Heart left ventricle (tissue), 13 donors: ENCODE measurements at regions not wholly inside any gene's neighbourhood (a gene's known extent, or its start where the extent isn't known, plus 50 kb on each side); places are given as distances from the start of the nearest gene placed in this dataset.

Experiments used
- POLR2A ChIP-seq, 2 donors: fragments of 450-650 bp; IDR thresholded peaks; one replicate each; pipeline ENCODE4 v1.6.1; 2017; ENCODE audit warnings: antibody characterized with exemption in 2 of 2, mild to moderate bottlenecking in 2 of 2, moderate library complexity in 2 of 2
- TF ChIP-seq, protein P1 (sequence below), 12 donors: fragments of 200-600 bp; sonication (generic) in 4 of 12; IDR thresholded peaks; one replicate each; pipeline versions ENCODE4 v1.5.0 to v1.8.0; 2018 to 2022; ENCODE audit warnings: antibody characterized with exemption in 12 of 12, mild to moderate bottlenecking in 5 of 12
- donor health status: ischemic (EF 13 %, LVEDD 7.1; RV severe dilation, severe dysfunction).
- donor health status: DM: no; HTN: yes; CAD: no.
- donor health status: DM: no; HTN: no; CAD: no.
- donor health status: ischemic (EF 25% LVEDD 6.9; RV normal size, moderate dysfunction).
- donor health status: ischemic (EF 25% LVEDD 5.7; RV mildly dilated, moderate dysfunction).
- donor health status: ischemic (EF 35%, LVEDD 5.7; RV mildly dilated, moderate dysfunction).
- donor health status: nonischemic (EF 11% LVEDD 7.7; RV severe dilation, severe dysfunction).
- donor health status: DM: yes; HTN: yes; CAD: no.
- donor health status: PGD.
- donor health status: ischemic (EF 29% LVEDD 5.4; RV normal size, mild dysfunction).
- donor health status: nonischemic (EF 23%, LVEDD 6.1; RV moderate dilation, normal function).

DNA sequence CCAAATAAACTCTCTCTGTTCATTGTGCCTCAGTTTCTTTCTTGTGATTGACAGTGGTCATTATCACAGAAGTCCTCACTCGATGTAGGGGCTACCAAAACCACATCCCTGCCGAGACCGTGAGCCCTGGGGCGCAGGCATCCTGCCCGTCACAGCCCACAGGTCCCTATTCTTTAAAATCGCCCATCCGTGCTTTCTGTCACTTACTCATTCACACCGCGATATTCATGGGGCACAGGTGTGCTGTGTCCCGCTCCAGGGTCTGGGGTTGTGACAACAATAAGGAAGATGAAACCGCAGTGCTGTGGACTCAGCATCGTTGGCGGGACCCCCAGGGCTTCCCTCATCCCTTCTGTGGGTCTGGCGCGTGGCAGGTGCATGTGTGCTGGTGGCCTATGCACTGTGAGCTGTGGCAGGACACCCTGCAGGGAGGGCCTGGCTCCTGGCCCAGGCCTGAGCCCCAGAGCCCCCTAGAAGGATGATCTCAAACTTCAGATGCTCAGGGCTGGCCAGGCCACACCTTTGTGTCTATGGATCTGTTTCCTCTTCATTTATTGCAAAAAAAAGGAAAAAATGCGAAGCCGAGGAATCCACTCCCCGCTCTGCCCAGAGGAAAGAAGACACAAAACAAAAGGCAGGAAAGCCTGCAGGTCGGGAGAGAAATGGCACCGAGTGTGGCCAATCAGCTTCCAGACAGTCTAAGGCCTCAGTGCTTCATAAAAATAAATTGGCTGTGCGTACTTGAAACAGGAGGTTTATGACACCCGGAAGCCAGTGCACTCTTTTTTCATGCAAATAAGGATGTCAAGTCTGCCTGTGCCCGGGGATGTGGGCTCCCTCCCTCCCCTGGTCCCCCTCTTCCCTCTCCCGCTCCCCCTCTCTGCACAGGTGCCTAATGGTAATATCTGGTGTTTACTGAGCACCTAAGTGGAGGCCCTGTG, 109.5 kb upstream of the ADRA2C start:
- TF ChIP-seq, protein P1, sequence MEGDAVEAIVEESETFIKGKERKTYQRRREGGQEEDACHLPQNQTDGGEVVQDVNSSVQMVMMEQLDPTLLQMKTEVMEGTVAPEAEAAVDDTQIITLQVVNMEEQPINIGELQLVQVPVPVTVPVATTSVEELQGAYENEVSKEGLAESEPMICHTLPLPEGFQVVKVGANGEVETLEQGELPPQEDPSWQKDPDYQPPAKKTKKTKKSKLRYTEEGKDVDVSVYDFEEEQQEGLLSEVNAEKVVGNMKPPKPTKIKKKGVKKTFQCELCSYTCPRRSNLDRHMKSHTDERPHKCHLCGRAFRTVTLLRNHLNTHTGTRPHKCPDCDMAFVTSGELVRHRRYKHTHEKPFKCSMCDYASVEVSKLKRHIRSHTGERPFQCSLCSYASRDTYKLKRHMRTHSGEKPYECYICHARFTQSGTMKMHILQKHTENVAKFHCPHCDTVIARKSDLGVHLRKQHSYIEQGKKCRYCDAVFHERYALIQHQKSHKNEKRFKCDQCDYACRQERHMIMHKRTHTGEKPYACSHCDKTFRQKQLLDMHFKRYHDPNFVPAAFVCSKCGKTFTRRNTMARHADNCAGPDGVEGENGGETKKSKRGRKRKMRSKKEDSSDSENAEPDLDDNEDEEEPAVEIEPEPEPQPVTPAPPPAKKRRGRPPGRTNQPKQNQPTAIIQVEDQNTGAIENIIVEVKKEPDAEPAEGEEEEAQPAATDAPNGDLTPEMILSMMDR (IDR thresholded peaks at IDR 0.05): no peak
- TF ChIP-seq POLR2A (IDR thresholded peaks at IDR 0.05): no peak
